ENCODE measurements at regions not wholly inside any gene's neighbourhood (a gene's known extent, or its start where the extent isn't known, plus 50 kb on each side); places are given as distances from the start of the nearest gene placed in this dataset.

DNA sequence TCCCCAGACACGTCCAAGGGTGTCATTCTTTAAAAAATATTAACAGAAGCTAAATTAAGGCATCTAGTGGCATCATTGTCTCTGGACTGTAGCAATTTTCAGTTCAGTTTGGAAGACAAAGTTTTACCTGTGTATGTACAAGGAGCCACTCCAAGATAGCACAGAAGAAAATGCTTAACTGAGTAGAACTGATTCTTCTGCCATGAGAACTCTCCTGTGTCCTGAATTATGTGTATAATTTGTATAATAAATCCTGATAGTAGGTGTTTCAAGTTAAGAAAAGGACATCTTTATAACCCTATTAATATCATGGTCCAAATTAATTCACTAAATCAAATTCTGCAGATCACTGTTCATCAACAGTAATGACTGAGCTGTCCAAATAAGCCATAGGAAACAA, 1104.0 kb downstream of the XPNPEP1 start:
- no peak for DNase-seq

DNA sequence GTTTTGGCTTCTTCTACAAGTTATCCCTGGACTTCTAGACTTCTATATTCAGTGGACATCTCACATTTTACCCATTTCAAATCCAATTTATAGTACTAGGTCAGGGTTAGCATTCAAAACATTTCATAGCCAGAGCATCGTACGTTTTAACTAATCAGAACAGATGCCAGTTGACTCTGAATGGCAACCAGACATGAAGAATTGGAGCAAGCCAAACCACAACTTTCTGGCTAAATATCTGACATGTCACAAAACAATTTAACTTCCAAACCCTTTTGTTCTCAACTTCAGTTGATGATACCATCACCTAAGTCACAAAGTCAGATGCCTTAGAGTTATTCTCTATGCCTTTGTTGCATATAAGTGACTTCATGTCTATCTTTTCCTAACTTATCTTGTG, 1105.7 kb downstream of the XPNPEP1 start:
- no peak for DNase-seq

DNA sequence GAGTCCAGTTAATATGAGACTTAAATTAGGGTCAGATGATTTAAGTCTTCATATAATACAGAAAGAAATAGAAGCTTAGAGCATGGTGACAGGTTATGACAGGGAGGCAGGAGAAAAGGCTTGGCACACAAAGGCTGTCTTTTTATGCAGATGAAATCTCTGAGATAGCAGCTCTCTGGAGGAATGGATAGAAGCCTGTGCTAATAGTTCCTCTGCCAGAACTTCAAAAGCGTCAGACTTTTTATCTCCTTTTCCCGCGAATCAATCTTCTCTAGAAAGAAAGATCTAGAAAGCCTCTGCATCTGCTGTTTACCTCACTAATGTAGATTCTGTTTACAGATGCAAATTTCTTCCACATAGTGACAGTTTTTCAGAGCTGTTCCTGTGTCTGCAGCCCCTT, 1106.2 kb downstream of the XPNPEP1 start:
- no peak for DNase-seq

DNA sequence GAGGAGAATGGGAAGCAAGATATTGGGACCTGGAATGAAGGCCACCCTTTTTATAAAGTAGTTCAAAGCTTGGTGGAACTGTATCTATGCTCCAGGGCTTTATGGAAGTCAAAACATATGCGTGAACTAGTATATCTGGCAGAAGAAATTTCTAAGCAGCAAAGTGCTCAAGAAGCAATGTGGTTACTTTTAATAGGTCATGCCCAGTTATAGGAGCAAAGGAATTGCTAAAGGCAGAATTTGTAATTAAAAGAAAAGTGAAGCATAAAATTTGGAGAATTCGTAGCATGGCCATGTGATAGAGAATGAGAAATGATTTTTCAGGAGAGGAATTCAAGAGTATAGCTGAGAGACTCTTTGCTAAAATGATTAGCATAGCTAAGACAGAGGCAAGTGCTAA, 1110.4 kb downstream of the XPNPEP1 start:
- DNase-seq: no peak

DNA sequence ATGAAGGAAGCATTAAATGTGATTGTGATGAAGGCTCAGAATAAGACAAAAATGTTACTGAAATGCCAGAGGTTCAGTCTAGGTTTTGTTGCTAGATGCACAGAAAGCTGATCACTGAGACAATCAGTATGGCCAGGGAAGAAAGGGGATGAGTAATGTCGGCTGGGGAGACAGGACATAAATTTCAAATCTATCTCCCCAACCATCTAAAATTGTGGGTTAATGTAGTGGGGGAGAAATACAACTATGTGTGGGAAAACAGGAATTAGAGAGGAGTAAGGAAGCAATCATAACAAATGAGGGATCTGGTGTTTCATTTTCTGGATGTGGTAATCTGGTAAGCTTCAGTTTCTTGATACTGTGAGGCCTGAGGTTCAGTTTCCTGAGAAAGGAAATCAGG, 1111.0 kb downstream of the XPNPEP1 start:
- no peak for DNase-seq

DNA sequence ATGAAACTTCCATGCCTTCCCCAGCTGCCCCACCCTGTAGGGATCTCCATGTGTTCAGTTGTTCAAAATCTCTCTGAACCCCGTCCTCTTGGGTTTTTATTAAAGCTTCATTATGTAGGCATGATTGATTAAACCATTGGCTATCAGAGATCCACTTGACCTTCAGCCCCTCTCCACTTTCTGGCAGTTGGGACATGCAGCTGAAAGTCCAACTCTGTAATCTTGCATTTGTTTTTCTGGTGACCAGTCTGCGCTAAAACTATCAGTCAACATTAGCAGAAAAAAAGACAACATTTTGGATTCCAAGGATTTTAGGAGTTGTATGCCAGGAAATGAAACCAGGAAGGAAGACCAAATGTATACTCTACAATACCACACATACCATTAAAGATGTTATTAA, 1115.1 kb downstream of the XPNPEP1 start:
- DNase-seq: no peak

DNA sequence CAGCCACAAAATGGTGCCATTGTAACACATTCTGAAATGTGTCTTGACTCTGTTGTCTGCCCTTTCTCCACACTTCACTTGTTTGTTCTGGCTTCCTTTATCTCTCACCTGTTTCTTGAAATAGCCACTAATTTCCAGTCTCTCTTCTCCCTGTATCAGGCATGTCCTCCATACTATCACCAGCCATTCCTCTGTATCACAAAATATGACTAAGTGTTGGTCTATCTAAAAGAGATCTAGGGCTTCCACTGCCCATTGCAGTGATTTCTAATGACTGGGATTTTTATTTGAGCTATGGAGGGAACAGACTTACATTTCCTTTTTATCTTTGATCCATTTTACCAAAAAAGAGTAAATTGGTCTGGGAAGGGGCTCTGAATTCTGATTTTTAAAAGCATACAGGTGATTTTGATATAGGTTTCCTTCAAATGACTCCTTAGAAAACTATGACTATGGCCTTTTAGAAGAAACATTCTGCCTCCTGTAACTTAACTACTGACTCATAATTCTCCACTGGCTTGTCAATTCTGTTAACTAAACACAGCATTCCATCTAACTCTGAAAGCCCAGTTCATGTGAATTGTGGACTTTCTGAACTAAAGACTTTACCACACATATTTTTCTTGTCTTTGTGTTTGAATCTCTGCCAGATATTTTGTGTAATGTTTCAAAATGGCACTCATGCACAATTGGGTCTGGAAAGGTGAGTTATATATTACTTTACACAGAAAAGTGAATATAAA, 1121.4 kb downstream of the XPNPEP1 start:
- no peak for DNase-seq

DNA sequence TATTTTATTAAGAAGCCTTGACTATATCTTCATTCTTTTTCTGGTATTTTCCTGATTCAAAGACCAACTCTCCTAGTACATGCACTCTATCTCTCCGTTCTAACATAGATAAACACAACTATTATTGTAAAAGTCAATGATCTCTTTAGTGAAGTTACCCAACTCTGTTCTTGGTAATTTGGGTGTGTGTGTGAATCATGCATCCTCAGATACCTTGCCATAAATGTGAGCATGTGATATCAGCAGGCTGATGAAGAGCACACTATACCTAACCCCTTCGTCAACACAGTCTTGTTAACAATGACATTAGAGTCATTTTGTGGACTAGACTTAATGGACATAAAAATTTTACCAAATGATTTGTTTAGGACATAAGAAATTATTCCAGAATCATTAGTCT, 1122.1 kb downstream of the XPNPEP1 start:
- no peak for DNase-seq

DNA sequence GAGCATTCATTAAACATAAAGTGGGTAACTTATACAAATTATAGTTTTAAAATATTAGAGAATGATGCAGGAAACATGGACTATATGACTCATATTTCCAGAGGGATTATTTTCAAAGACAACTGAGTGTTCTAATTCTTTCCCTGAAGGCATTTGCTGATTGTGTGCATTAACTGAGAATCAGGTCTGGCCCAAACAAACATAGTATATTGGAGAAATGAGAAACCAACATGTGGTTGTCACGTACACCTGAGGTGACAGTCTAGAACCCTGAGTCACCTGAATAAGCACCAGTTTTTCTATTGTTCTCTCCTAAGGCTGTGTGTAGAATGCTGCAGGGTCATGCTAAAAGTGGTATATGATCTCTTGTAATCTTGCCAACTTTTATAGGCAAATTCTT, 1125.7 kb downstream of the XPNPEP1 start:
- no peak for DNase-seq

DNA sequence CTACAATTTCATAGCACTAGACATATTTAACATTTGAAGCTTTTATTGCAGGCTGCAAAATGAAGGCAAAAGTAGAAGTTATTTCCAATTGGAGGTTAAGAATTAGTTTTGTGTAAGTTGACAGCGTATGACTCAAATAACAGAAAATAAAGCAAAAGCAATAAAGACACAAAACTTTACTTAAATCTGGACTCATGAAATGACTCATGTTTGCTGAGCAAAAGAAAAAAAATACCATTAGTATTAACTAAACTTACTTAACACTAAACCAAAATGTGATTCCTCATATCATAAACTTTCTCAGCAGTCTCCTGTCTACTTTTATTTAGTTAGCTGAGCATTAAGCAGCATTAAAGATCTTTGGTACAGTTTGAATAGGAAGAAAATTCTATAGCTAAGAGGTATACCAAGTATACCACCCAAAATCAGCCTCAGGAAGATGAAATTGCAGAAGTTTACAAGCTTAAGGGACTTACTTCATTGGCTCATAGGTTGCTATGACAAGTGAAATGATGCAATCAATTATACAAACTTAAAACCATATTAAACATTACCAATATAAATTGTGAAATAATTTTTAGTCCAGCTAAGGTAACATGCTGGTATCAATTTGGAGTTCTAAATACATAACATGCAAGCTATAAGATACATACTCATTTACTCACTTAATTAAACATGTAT, 1131.4 kb downstream of the XPNPEP1 start:
- DNase-seq: no peak

DNA sequence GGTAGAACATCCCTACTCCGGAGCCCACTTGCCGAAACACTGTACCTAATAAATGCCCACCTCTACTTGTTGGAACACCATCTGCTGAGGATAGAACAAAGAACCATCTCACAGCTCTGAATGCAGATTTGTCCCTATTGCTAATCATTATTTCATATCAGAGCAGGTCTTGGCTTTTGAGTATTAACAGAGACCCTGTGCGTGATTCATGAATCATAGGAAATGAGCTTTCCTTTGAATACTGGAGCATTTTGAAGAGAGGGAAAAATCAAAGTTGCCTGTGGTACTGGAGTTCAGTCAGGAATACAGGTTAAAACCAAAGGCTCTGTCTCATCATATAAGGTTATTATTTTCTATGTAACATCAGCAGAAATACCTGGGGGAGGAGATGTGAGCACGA, 1132.3 kb downstream of the XPNPEP1 start:
- DNase-seq: no peak

DNA sequence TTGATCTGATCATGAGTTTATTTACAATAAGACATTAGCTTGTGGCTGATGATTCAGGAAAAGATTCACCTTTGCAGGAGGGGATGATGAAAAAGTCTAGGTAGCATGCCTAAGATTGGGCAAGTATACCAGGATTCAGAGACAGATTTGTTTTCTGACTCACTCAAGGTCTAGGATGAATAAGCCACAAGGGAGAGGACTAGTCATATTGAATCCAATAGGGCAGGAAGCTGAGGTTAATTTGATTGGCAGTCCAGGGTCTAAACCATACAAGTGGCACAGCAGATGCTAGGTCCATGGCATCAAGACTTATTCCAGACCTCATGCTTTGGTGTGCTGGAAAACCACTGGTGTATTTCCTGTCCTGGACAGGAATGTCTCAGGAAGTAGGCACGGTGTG, 1133.4 kb downstream of the XPNPEP1 start:
- DNase-seq: no peak

DNA sequence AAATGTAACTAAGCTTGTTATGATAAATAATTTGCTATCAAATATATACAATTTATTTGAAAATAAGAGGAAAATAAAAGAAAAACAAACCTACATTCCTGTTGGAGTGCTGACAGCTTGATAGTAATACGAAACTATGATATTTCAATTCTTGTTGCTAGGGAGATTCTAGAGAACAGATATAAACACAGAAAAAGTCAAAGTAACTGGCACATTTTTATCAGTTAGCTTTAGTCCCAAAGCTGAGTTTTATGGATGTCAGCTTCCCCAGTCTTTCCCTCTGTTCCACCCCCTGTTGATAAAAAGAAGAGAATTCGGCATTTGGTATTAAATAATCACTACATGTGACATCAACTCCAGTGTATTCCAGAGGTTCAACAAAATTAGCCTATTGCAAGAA, 1134.0 kb downstream of the XPNPEP1 start:
- DNase-seq: no peak

DNA sequence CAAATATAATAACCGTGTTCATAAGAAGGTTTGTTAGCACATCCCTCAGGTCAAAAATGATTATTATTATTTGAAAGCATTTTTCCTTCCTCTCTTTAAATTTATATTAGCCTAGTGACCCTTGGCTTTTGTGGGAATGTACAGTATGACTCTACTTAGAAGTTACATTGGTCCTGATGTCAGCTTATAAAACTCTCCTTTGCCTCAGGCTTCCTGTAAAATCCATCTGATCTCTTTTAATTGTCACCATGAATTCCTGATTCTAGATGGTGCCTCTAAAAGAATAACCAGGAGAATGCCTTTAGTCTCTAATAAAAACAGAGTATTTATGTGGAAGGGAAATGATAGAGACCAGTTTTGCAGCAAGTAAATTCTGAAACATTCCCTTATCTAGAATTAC, 1134.4 kb downstream of the XPNPEP1 start:
- DNase-seq: no peak

DNA sequence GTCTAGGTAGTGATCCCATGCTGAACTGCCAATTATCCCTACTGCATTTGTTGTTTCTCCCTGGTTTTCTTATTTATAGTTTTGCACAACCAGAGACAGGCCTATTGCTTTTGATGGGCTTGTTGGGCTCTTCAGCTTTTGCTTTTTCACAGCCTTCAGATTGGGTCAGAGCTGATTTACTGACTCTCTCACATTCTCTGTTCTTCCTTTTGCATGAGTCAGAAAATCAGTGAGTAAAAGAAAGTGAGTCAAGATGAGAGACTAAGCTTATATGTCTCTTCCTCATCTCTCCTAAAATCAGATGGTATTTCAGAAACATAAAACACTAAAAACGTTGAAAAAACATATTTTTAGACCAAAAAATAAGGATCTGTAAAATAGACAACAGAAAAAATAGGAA, 1135.4 kb downstream of the XPNPEP1 start:
- DNase-seq: no peak

DNA sequence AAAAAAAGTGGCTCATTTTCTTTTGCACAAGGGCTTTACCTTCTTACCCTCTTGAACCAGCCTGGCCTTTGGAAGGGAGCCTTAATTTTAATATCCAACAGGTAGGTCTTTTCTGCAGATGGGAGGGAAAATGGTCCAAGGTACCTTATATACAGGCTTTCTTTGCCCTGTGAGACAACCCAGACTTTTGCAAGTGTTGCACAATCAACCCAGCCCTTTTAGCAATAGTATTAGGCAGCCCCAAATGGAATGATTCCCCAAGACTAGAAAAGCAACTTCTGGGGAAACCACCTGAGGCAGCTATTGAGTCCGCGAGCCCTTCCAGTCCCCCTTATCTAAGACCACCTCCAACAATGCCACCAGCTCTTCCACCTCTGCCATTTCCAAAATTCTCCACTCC, 1138.3 kb downstream of the XPNPEP1 start:
- DNase-seq: no peak

DNA sequence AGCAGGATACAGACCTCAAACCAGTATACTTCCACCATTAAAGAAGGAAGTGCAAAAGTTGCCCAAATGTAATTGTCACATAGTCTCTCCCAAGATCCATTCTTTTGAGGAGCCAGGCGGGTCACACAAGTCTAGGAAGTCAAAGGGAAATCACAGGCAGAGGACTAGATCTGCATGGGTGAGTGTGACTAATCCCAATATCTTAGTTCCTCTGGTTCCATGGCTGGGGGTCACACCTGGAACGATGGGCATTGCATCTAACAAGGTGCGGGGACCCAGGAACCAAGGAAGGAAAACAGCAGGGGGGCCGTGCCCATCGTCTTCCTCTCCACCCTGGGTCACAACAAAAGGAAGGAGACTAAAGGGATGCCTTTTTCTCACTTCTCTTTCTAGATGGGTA, 1138.8 kb downstream of the XPNPEP1 start:
- DNase-seq: no peak

DNA sequence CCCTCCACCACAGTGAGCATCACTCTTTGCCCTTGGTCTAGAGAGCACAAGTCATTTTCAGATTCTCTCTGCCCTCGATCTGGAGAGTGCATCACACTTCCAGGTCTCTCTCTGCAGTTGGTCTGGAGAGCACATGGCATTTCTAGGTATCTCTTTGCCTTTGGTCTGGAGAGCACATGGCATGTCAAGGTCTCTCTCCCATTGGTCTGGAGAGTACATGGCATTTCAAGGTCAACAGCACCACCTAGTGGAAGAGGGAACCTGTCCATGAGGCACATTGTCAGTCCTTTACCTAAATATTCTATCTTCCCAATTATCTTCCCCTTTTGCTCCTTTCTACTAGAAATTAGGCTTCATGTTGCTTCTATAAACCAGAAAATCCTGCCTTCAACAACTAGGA, 1139.4 kb downstream of the XPNPEP1 start:
- no peak for DNase-seq

DNA sequence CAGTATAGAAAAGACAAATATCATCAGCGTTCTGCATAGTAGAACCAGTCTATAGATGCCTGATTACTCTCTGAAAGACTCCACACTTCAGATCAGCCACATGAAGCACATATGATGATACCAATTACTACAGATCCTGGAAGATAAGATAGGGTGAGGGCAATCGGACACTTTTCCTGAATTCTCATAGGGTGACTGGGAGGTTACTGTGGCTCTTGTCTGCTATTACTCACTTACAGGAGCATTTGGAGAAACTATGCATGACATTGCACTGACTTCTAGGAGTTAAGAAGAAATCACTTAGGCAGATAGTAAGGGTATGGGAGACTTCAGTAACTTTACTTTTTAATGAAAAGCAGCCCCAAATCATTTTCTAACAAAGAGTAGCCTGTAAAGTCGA, 1140.9 kb downstream of the XPNPEP1 start:
- no peak for DNase-seq

DNA sequence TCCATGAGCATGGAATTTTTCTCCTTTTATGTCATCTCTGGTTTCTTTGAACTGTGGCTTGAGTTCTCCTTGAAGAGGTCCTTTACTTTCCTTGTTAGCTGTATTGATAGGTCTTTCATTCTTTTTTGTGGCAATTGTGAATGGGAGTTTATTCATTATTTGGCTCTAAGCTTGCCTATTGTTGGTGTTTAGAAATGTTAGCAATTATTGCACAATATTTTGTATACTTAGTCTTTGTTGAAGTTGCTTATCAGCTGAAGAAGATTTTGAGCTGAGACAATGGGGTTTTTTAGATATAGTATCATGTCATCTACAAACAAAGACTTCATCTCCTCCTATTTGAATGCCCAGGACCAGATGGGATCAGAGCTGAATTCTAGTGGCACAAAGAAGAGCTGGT, 1143.8 kb downstream of the XPNPEP1 start:
- no peak for DNase-seq

DNA sequence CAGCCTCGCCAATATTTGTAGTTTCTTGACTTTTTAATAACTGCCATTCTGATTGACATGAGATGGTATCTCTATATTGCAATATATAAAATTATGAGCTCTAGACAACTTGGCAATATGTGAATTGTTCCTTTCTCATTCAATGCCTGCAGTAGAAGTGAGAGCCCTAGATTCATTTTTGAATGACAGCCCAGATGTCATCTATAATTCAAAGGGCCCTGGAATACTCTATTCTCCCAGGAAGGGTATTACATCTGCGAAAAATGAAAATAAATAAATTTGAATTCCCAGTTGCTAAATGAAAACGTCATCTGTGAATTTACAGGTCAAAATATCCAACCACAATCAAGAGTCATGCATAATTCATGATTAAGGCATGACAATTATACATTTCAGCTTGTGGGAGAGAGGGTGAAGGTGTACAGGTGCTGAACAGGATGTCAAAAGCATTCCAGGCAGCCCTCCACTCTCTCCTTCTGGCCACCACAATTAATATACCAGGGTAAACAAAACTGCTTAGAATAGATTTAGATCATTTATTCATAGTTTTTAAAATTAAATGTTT, 1147.3 kb downstream of the XPNPEP1 start:
- DNase-seq: no peak

DNA sequence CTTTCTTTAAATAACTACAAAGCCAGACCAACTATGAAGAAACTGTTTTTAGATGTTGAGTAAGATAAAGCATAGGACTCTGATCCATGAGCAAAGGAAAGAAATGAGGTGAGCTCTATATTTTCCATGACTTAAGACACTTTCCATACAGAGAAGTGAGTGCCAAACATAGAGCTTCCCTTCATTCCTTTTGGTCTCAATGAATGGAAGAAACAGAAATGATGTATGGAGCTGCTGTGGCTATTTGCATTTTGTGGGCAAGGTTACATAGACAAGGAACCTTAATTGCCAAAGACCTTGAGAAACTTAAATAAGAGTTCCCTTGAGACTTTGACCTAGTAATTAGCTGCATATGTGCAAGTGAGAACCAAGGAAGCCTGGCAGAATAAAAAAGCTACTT, 1152.2 kb downstream of the XPNPEP1 start:
- no peak for DNase-seq

DNA sequence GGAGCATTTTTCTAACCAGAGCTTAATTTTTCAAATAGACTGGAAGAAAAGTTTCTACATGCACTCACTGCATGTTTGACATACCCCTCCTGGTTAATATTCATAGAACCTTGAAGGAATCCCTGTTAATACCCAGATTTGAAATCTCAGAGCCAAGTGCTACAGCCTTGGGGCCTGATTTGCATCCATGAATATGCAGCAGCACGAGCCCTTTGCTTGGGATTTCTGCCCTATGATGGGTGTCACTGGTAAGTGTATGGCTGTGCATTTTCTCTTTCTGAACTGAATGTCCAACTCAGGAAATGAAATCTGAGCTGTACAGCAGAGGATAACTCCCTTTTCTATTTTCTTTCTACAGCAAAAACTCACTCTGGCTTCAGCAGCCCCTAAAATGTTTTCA, 1157.5 kb downstream of the XPNPEP1 start:
- no peak for DNase-seq

DNA sequence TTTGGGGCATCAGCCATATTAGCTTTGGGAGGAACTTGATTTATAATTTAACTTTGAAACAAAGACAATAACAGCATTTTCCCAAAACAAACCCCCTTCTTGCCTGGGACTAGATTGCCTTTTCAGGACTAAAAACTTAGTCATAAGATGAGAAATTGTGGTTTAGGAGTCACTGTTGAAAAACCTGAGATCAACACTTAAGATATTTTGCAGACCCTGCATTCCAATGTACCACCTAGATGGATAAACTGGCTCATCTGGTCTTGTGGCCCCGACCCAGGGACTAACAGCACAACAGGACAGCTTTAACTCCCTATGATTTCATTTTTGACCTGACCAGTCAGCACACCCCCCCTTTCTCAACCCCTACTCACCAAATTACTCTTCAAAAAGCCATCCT, 1165.4 kb downstream of the XPNPEP1 start:
- DNase-seq: no peak

DNA sequence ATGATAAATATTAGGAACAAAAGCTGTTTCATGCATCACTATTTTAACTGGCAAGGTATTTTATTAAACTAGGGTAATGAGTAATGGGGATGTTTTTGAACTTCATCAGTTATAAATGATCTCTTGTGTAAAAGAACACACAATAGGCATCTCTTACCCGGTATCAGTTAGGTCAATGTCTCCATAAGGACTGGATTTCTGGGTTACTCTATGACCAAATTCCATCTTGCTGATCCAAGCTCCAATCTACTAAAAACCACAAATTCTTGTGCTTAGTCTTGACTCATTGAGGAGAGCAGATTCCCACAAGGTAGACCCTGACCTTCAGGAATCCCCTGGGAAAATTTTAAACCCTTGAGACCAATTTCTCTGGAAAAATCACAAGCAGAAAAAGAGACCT, 1167.7 kb downstream of the XPNPEP1 start:
- no peak for DNase-seq
